ENCODE measurements at regions not wholly inside any gene's neighbourhood (a gene's known extent, or its start where the extent isn't known, plus 50 kb on each side); places are given as distances from the start of the nearest gene placed in this dataset.

- no peak overlapping the region for H3K4me3 ChIP-seq (ENCODE audit: control insufficient read depth in 2 of 3, extremely low read depth in 1 of 3, insufficient read depth in 2 of 3, low read depth in 1 of 3, low read length in 3 of 3)
- TF ChIP-seq EZH2 (IDR thresholded peaks at IDR 0.05; ENCODE audit: low read length) (no peak), CTCF (optimal IDR thresholded peaks at IDR 0.05 in 1 of 3, IDR thresholded peaks at IDR 0.05 in 1 of 3, conservative IDR thresholded peaks at IDR 0.05 in 1 of 3; ENCODE audit: extremely low read depth in 1 of 3, insufficient read depth in 2 of 3, low read length in 3 of 3) (no peak)
- no peaks in the 10 kb centered on the region for H3K27me3 ChIP-seq (ENCODE audit: control insufficient read depth, extremely low read depth, insufficient read depth, low read length)
- no peaks in the 10 kb centered on the region for H4K20me1 ChIP-seq (ENCODE audit: control insufficient read depth, extremely low read depth, insufficient read depth, low read length)
- no peaks in the 10 kb centered on the region for H3K9me3 ChIP-seq (ENCODE audit: control insufficient read depth, low read depth, low read length)
- no peak for DNase-seq (ENCODE audit: low read depth, low spot score)
- no peaks in the 10 kb centered on the region for H3K9me1 ChIP-seq (ENCODE audit: control insufficient read depth, extremely low read depth, insufficient read depth, low read length)
- H3K4me1 ChIP-seq (ENCODE audit: control insufficient read depth, extremely low read depth, insufficient read depth, low read length): no peaks in the 10 kb centered on the region
- no peaks in the 10 kb centered on the region for H3K36me3 ChIP-seq (ENCODE audit: control insufficient read depth in 2 of 2, extremely low read depth in 1 of 2, insufficient read depth in 2 of 2, low read length in 2 of 2)
- no peaks in the 10 kb centered on the region for H3K79me2 ChIP-seq (ENCODE audit: control insufficient read depth, insufficient read depth, low read length)
- H2AFZ ChIP-seq (ENCODE audit: control insufficient read depth, low read length): no peak overlapping the region
- no peak overlapping the region for H3K9ac ChIP-seq (ENCODE audit: control insufficient read depth, extremely low read depth, insufficient read depth, low read length)
- no peak overlapping the region for H3K27ac ChIP-seq (ENCODE audit: control insufficient read depth, insufficient read depth, low read length)
- no peak for FAIRE-seq
- no peak overlapping the region for H3K4me2 ChIP-seq (ENCODE audit: control insufficient read depth, extremely low read depth, insufficient read depth, low read depth, low read length)
- dilution Hi-C loops (cut with MboI; ENCODE audit: extremely low pct_ligation_motif_present, low sequenced_read_pairs): no loop called here
These were observed 230.5 kb downstream of the MIAT start for GRCh38 chr22:26887916-26888315.

- Histone ChIP-seq H3K4me3 (ENCODE audit: control insufficient read depth in 2 of 3, extremely low read depth in 1 of 3, insufficient read depth in 2 of 3, low read depth in 1 of 3, low read length in 3 of 3) (no peak overlapping the region), H3K9me3 (ENCODE audit: control insufficient read depth, low read depth, low read length) (no peaks in the 10 kb centered on the region), H3K79me2 (ENCODE audit: control insufficient read depth, insufficient read depth, low read length) (no peaks in the 10 kb centered on the region), H2AFZ (ENCODE audit: control insufficient read depth, low read length) (no peak overlapping the region), H3K4me2 (ENCODE audit: control insufficient read depth, extremely low read depth, insufficient read depth, low read depth, low read length) (no peak overlapping the region), H3K27ac (ENCODE audit: control insufficient read depth, insufficient read depth, low read length) (no peak overlapping the region), H3K4me1 (ENCODE audit: control insufficient read depth, extremely low read depth, insufficient read depth, low read length) (no peaks in the 10 kb centered on the region), H3K27me3 (ENCODE audit: control insufficient read depth, extremely low read depth, insufficient read depth, low read length) (no peaks in the 10 kb centered on the region), H3K9ac (ENCODE audit: control insufficient read depth, extremely low read depth, insufficient read depth, low read length) (no peak overlapping the region), H3K36me3 (ENCODE audit: control insufficient read depth in 2 of 2, extremely low read depth in 1 of 2, insufficient read depth in 2 of 2, low read length in 2 of 2) (no peaks in the 10 kb centered on the region), H3K9me1 (ENCODE audit: control insufficient read depth, extremely low read depth, insufficient read depth, low read length) (no peaks in the 10 kb centered on the region), H4K20me1 (ENCODE audit: control insufficient read depth, extremely low read depth, insufficient read depth, low read length) (no peaks in the 10 kb centered on the region)
- no peak for DNase-seq (ENCODE audit: low read depth, low spot score)
- TF ChIP-seq CTCF (optimal IDR thresholded peaks at IDR 0.05 in 1 of 3, IDR thresholded peaks at IDR 0.05 in 1 of 3, conservative IDR thresholded peaks at IDR 0.05 in 1 of 3; ENCODE audit: extremely low read depth in 1 of 3, insufficient read depth in 2 of 3, low read length in 3 of 3) (no peak), EZH2 (IDR thresholded peaks at IDR 0.05; ENCODE audit: low read length) (no peak)
- dilution Hi-C loops (cut with MboI; ENCODE audit: extremely low pct_ligation_motif_present, low sequenced_read_pairs): no loop called here
- no peak for FAIRE-seq
These were observed 231.5 kb downstream of the MIAT start for GRCh38 chr22:26888887-26889286.

Data from keratinocyte (primary cell).